Mesothelial cell of epicardium (in vitro differentiated cells): ENCODE measurements at regions not wholly inside any gene's neighbourhood (a gene's known extent, or its start where the extent isn't known, plus 50 kb on each side); places are given as distances from the start of the nearest gene placed in this dataset.

Experiments
- DNase-seq, 2 experiments: peaks; one replicate each; pipeline ENCODE4 v3.0.0; 2021; ENCODE audit warnings: low spot score in 2 of 2; ENCODE audit not compliant: unreplicated experiment in 2 of 2
- H3K27ac Mint-ChIP-seq: 2 replicates; pipeline ENCODE4 v1.8.0; 2021; ENCODE audit warnings: mixed read lengths
- H3K27me3 Mint-ChIP-seq: 2 replicates; pipeline ENCODE4 v1.8.0; 2021; ENCODE audit warnings: low read depth, mixed read lengths
- H3K36me3 Mint-ChIP-seq: 2 replicates; pipeline ENCODE4 v1.8.0; 2021; ENCODE audit warnings: mixed read lengths
- H3K4me1 Mint-ChIP-seq: 2 replicates; pipeline ENCODE4 v1.8.0; 2021; ENCODE audit warnings: mixed read lengths
- H3K4me3 Mint-ChIP-seq: 2 replicates; pipeline ENCODE4 v1.8.0; 2021; ENCODE audit warnings: mild to moderate bottlenecking, moderate library complexity, mixed read lengths
- H3K9me3 Mint-ChIP-seq: 2 replicates; pipeline ENCODE4 v1.8.0; 2021; ENCODE audit warnings: mixed read lengths
- CTCF ChIP-seq: fragments of 200-600 bp; sonication (generic); IDR thresholded peaks from one replicate; pipeline ENCODE4 v1.5.0; 2021; ENCODE audit warnings: antibody characterized with exemption; ENCODE audit not compliant: unreplicated experiment

GRCh38 chr13:79062291-79062690 lies 343.8 kb downstream of the RBM26 start:
- Mint-ChIP-seq H3K4me3 (no peak overlapping the region), H3K9me3 (peaks cover 5% of the 10 kb centered on the region), H3K4me1 (no peaks in the 10 kb centered on the region), H3K27me3 (no peaks in the 10 kb centered on the region), H3K36me3 (no peaks in the 10 kb centered on the region), H3K27ac (no peak overlapping the region)
- DNase-seq = no peak
- no peak for TF ChIP-seq CTCF

GRCh38 chr13:79060216-79060615 lies 345.8 kb downstream of the RBM26 start:
- no peaks in the 10 kb centered on the region for H3K27me3 Mint-ChIP-seq
- peak; percentile 62 for TF ChIP-seq CTCF
- no peak for DNase-seq
- peaks cover 5% of the 10 kb centered on the region for H3K9me3 Mint-ChIP-seq
- no peaks in the 10 kb centered on the region for H3K36me3 Mint-ChIP-seq
- no peaks in the 10 kb centered on the region for H3K4me1 Mint-ChIP-seq
- no peak overlapping the region for H3K27ac Mint-ChIP-seq
- no peak overlapping the region for H3K4me3 Mint-ChIP-seq

GRCh38 chr13:79056706-79057105 lies 349.3 kb downstream of the RBM26 start:
- Mint-ChIP-seq H3K4me1 (no peaks in the 10 kb centered on the region), H3K9me3 (peaks cover 5% of the 10 kb centered on the region), H3K27me3 (no peaks in the 10 kb centered on the region), H3K36me3 (no peaks in the 10 kb centered on the region), H3K4me3 (no peak overlapping the region), H3K27ac (no peak overlapping the region)
- no peak for TF ChIP-seq CTCF
- DNase-seq = no peak

GRCh38 chr13:79051472-79051871 lies 354.6 kb downstream of the RBM26 start:
- Mint-ChIP-seq H3K27me3 (peaks cover 22% of the 10 kb centered on the region), H3K36me3 (no peaks in the 10 kb centered on the region), H3K4me3 (no peak overlapping the region), H3K27ac (no peak overlapping the region), H3K4me1 (no peaks in the 10 kb centered on the region), H3K9me3 (no peaks in the 10 kb centered on the region)
- no peak for DNase-seq
- TF ChIP-seq CTCF = no peak

GRCh38 chr13:79044415-79044814 lies 361.6 kb downstream of the RBM26 start:
- Mint-ChIP-seq H3K27ac (no peak overlapping the region), H3K27me3 (peaks cover 23% of the 10 kb centered on the region), H3K4me3 (no peak overlapping the region), H3K9me3 (no peaks in the 10 kb centered on the region), H3K36me3 (no peaks in the 10 kb centered on the region), H3K4me1 (no peaks in the 10 kb centered on the region)
- no peak for TF ChIP-seq CTCF
- no peak for DNase-seq

- Mint-ChIP-seq H3K9me3 (no peaks in the 10 kb centered on the region), H3K4me3 (no peak overlapping the region), H3K36me3 (no peaks in the 10 kb centered on the region), H3K4me1 (no peaks in the 10 kb centered on the region), H3K27me3 (peaks cover 15% of the 10 kb centered on the region), H3K27ac (no peak overlapping the region)
- no peak for DNase-seq
- no peak for TF ChIP-seq CTCF
These were observed 362.8 kb downstream of the RBM26 start for GRCh38 chr13:79043208-79043607.
